Osteoblast (primary cell): ENCODE measurements at regions not wholly inside any gene's neighbourhood (a gene's known extent, or its start where the extent isn't known, plus 50 kb on each side); places are given as distances from the start of the nearest gene placed in this dataset.

Experiments used
- DNase-seq: peaks from one replicate; pipeline ENCODE4 v3.0.0; 2011; ENCODE audit warnings: low spot score, mixed read lengths; ENCODE audit not compliant: insufficient read length; ENCODE audit errors: missing footprints
- H2AFZ ChIP-seq: 2 replicates; pipeline ENCODE4 v1.6.0; 2011; ENCODE audit warnings: mild to moderate bottlenecking, low read length
- H3K27ac ChIP-seq: 2 replicates; pipeline ENCODE4 v1.5.1; 2011; ENCODE audit warnings: mild to moderate bottlenecking, low read depth, low read length, moderate library complexity
- H3K27me3 ChIP-seq: 2 replicates; pipeline ENCODE4 v1.6.0; 2012; ENCODE audit warnings: mild to moderate bottlenecking, control low read depth, inconsistent platforms, low read length, moderate library complexity; ENCODE audit not compliant: insufficient read depth
- H3K36me3 ChIP-seq: 2 replicates; pipeline ENCODE4 v1.5.1; 2011; ENCODE audit warnings: mild to moderate bottlenecking, low read length, control low read depth, moderate library complexity; ENCODE audit not compliant: insufficient read depth
- H3K4me1 ChIP-seq: 2 replicates; pipeline ENCODE4 v1.5.1; 2011; ENCODE audit warnings: mild to moderate bottlenecking, low read length, control low read depth, moderate library complexity; ENCODE audit not compliant: insufficient read depth
- H3K4me2 ChIP-seq: 2 replicates; pipeline ENCODE4 v1.6.0; 2011; ENCODE audit warnings: mild to moderate bottlenecking, low read length; ENCODE audit not compliant: insufficient read depth
- H3K4me3 ChIP-seq: fragments of 200-600 bp; sonication (generic); 3 replicates; pipeline ENCODE4 v1.5.1; 2012; ENCODE audit warnings: mild to moderate bottlenecking, low read length, inconsistent platforms; ENCODE audit not compliant: insufficient read depth
- H3K79me2 ChIP-seq: 2 replicates; pipeline ENCODE4 v1.6.0; 2012; ENCODE audit warnings: mild to moderate bottlenecking, low read length, control low read depth, inconsistent platforms; ENCODE audit not compliant: insufficient read depth
- H3K9me3 ChIP-seq: 2 replicates; pipeline ENCODE4 v1.5.1; 2011; ENCODE audit warnings: low read depth, low read length, control low read depth
- H4K20me1 ChIP-seq: 2 replicates; pipeline ENCODE4 v1.6.0; 2012; ENCODE audit warnings: mild to moderate bottlenecking, low read length, control low read depth; ENCODE audit not compliant: insufficient read depth
- CTCF ChIP-seq: IDR thresholded peaks from 2 replicates; pipeline ENCODE4 v1.5.1; 2011; ENCODE audit warnings: mild to moderate bottlenecking, low read depth, low read length, moderate library complexity; ENCODE audit errors: extremely low read depth

GRCh38 chr3:193962986-193963685 is 172.8 kb upstream of the HES1 start:
- no peaks in the 10 kb centered on the region for H4K20me1 ChIP-seq
- DNase-seq, result no peak
- no peak overlapping the region for H3K4me3 ChIP-seq
- H3K36me3 ChIP-seq, result no peaks in the 10 kb centered on the region
- no peak overlapping the region for H3K27ac ChIP-seq
- peaks cover 43% of the 10 kb centered on the region for H3K27me3 ChIP-seq
- no peaks in the 10 kb centered on the region for H3K4me1 ChIP-seq
- H3K4me2 ChIP-seq, result no peak overlapping the region
- no peaks in the 10 kb centered on the region for H3K9me3 ChIP-seq
- no peak for TF ChIP-seq CTCF
- H3K79me2 ChIP-seq, result no peaks in the 10 kb centered on the region
- no peak overlapping the region for H2AFZ ChIP-seq

- no peak for TF ChIP-seq CTCF
- Histone ChIP-seq H3K79me2 (no peaks in the 10 kb centered on the region), H2AFZ (no peak overlapping the region), H3K36me3 (no peaks in the 10 kb centered on the region), H3K4me1 (no peaks in the 10 kb centered on the region), H3K4me2 (no peak overlapping the region), H3K27me3 (peaks cover 36% of the 10 kb centered on the region), H4K20me1 (no peaks in the 10 kb centered on the region), H3K9me3 (no peaks in the 10 kb centered on the region), H3K27ac (no peak overlapping the region), H3K4me3 (no peak overlapping the region)
- DNase-seq, result no peak
These were observed 172.0 kb upstream of the HES1 start for GRCh38 chr3:193963808-193964516.

- no peak for TF ChIP-seq CTCF
- Histone ChIP-seq H3K4me1 (no peaks in the 10 kb centered on the region), H3K9me3 (no peaks in the 10 kb centered on the region), H4K20me1 (no peaks in the 10 kb centered on the region), H3K4me2 (no peak overlapping the region), H3K4me3 (no peak overlapping the region), H2AFZ (no peak overlapping the region), H3K27ac (no peak overlapping the region), H3K27me3 (peaks cover 32% of the 10 kb centered on the region), H3K36me3 (no peaks in the 10 kb centered on the region), H3K79me2 (no peaks in the 10 kb centered on the region)
- no peak for DNase-seq
These were observed 171.4 kb upstream of the HES1 start for GRCh38 chr3:193964517-193964880.

- no peaks in the 10 kb centered on the region for H3K36me3 ChIP-seq
- H3K27ac ChIP-seq, result no peak overlapping the region
- no peaks in the 10 kb centered on the region for H4K20me1 ChIP-seq
- H3K27me3 ChIP-seq, result peaks cover 26% of the 10 kb centered on the region
- H3K4me2 ChIP-seq, result no peak overlapping the region
- no peak overlapping the region for H3K4me3 ChIP-seq
- no peaks in the 10 kb centered on the region for H3K4me1 ChIP-seq
- H3K79me2 ChIP-seq, result no peaks in the 10 kb centered on the region
- DNase-seq, result no peak
- no peak for TF ChIP-seq CTCF
- no peak overlapping the region for H2AFZ ChIP-seq
- no peaks in the 10 kb centered on the region for H3K9me3 ChIP-seq
These were observed 167.5 kb upstream of the HES1 start for GRCh38 chr3:193968380-193968974.
